HFFc6 (cell line): ENCODE measurements at regions not wholly inside any gene's neighbourhood (a gene's known extent, or its start where the extent isn't known, plus 50 kb on each side); places are given as distances from the start of the nearest gene placed in this dataset.
"Not testable (repeated sequence)": the region's sequence is repeated elsewhere in the genome, so short reads cannot be mapped to it uniquely, and the experiment has no call there.

Experiments used
- DNase-seq: peaks from one replicate; pipeline ENCODE4 v3.0.0-alpha.2; 2018
- H3K27ac Mint-ChIP-seq: 2 replicates; pipeline ENCODE4 v1.8.0; 2020; ENCODE audit warnings: mild to moderate bottlenecking, mixed read lengths
- H3K27me3 Mint-ChIP-seq: 2 replicates; pipeline ENCODE4 v1.8.0; 2021; ENCODE audit warnings: mild to moderate bottlenecking, moderate library complexity, mixed read lengths; ENCODE audit not compliant: insufficient read depth
- H3K36me3 Mint-ChIP-seq: 2 replicates; pipeline ENCODE4 v1.8.0; 2021; ENCODE audit warnings: low read depth, mixed read lengths
- H3K4me1 Mint-ChIP-seq: 2 replicates; pipeline ENCODE4 v1.8.0; 2020; ENCODE audit warnings: low read depth, mixed read lengths
- H3K4me3 Mint-ChIP-seq: 2 replicates; pipeline ENCODE4 v1.8.0; 2020; ENCODE audit warnings: mild to moderate bottlenecking, moderate library complexity, mixed read lengths
- H3K9me3 Mint-ChIP-seq: 2 replicates; pipeline ENCODE4 v1.8.0; 2020; ENCODE audit warnings: mild to moderate bottlenecking, mixed read lengths
- TF ChIP-seq, protein P1 (sequence below): fragments of 200-600 bp; sonication (generic); IDR thresholded peaks from 2 replicates; pipeline ENCODE4 v1.5.0; 2021; ENCODE audit warnings: antibody characterized with exemption, mild to moderate bottlenecking

GRCh38 chr7:8885480-8886000 lies 452.1 kb downstream of the NXPH1 start:
- Mint-ChIP-seq H3K27ac (no peak overlapping the region), H3K4me3 (no peak overlapping the region), H3K4me1 (no peaks in the 10 kb centered on the region), H3K27me3 (no peaks in the 10 kb centered on the region), H3K36me3 (no peaks in the 10 kb centered on the region), H3K9me3 (peaks cover 43% of the 10 kb centered on the region)
- TF ChIP-seq, protein P1, sequence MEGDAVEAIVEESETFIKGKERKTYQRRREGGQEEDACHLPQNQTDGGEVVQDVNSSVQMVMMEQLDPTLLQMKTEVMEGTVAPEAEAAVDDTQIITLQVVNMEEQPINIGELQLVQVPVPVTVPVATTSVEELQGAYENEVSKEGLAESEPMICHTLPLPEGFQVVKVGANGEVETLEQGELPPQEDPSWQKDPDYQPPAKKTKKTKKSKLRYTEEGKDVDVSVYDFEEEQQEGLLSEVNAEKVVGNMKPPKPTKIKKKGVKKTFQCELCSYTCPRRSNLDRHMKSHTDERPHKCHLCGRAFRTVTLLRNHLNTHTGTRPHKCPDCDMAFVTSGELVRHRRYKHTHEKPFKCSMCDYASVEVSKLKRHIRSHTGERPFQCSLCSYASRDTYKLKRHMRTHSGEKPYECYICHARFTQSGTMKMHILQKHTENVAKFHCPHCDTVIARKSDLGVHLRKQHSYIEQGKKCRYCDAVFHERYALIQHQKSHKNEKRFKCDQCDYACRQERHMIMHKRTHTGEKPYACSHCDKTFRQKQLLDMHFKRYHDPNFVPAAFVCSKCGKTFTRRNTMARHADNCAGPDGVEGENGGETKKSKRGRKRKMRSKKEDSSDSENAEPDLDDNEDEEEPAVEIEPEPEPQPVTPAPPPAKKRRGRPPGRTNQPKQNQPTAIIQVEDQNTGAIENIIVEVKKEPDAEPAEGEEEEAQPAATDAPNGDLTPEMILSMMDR = no peak
- DNase-seq = no peak

- peaks cover 48% of the 10 kb centered on the region for H3K9me3 Mint-ChIP-seq
- H3K27ac Mint-ChIP-seq = not testable (repeated sequence)
These were observed 456.9 kb downstream of the NXPH1 start for GRCh38 chr7:8890346-8890745.

GRCh38 chr7:8893775-8894174 lies 460.4 kb downstream of the NXPH1 start:
- H3K4me3 Mint-ChIP-seq = no peak overlapping the region
- H3K27ac Mint-ChIP-seq = no peak overlapping the region
- DNase-seq = no peak
- no peaks in the 10 kb centered on the region for H3K36me3 Mint-ChIP-seq
- TF ChIP-seq, protein P1 = no peak
- no peaks in the 10 kb centered on the region for H3K27me3 Mint-ChIP-seq
- peaks cover 52% of the 10 kb centered on the region for H3K9me3 Mint-ChIP-seq
- no peaks in the 10 kb centered on the region for H3K4me1 Mint-ChIP-seq

More at GRCh38 chr7:8890346-8890745, 456.9 kb downstream of the NXPH1 start:
- DNase-seq, H3K4me3 Mint-ChIP-seq, H3K4me1 Mint-ChIP-seq, H3K27me3 Mint-ChIP-seq, H3K36me3 Mint-ChIP-seq: not testable (repeated sequence)

DNA sequence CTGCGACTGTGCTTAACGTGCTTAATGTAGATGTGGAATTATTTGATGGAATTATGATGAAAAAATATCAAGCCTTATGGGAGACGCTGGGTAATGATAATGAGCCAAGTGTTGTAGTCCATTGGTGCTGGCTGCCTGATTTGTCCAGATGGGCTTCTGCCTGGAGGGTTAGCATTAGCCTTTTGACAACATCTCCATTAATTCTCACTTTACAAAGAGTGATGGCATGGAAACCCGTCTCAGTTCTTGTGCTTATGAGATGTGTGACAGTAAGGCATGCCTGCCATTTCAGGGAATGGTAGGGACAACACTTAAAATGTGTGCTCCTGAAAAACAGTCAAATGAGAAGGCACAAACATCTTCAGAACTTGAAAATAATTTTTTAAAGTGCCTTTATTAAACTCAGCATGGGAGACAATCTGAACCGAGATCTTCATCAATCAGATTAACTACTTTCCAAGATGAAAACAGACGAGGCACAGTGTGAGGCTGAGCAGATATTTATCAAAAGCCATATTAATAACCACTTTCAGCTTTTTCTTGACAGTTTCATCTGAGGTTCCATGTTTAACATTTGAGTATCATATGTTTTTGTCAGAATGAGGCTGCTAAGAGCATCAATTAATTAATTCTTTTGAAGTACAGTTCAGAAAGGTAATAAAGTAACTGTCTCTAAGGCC lies 473.1 kb downstream of the NXPH1 start:
- Mint-ChIP-seq H3K27me3 (no peaks in the 10 kb centered on the region), H3K27ac (no peak overlapping the region), H3K36me3 (no peaks in the 10 kb centered on the region), H3K4me1 (no peaks in the 10 kb centered on the region), H3K4me3 (no peak overlapping the region), H3K9me3 (peaks cover 51% of the 10 kb centered on the region)
- DNase-seq = no peak
- TF ChIP-seq, protein P1 = no peak

GRCh38 chr7:8908889-8909288 lies 475.5 kb downstream of the NXPH1 start:
- Mint-ChIP-seq H3K9me3 (peaks cover 41% of the 10 kb centered on the region), H3K4me1 (no peaks in the 10 kb centered on the region), H3K27me3 (no peaks in the 10 kb centered on the region), H3K4me3 (no peak overlapping the region), H3K27ac (no peak overlapping the region), H3K36me3 (no peaks in the 10 kb centered on the region)
- no peak for DNase-seq
- TF ChIP-seq, protein P1 = no peak

DNA sequence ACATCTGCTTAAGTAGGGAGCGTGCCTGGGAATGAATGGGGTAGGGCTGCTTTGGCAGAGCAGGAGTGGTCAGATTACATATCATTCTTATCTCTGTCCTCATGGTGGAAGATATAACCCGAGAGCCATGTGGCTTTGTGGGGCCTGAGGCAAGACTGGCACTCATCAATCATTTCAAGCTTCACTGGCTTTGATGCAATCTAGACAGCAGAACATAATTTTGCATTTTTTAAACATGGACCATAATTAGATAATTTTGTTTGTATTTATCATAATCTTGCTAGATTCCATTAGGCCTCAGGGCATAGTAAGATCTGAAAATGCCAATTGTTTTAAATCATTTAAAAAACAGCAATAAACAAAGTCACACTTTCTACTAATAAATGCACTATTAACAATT lies 480.3 kb downstream of the NXPH1 start:
- no peak overlapping the region for H3K4me3 Mint-ChIP-seq
- no peaks in the 10 kb centered on the region for H3K4me1 Mint-ChIP-seq
- H3K36me3 Mint-ChIP-seq = no peaks in the 10 kb centered on the region
- H3K27me3 Mint-ChIP-seq = no peaks in the 10 kb centered on the region
- no peak overlapping the region for H3K27ac Mint-ChIP-seq
- no peak for DNase-seq
- TF ChIP-seq, protein P1 = no peak
- H3K9me3 Mint-ChIP-seq = peaks cover 26% of the 10 kb centered on the region
